ENCODE measurements at regions not wholly inside any gene's neighbourhood (a gene's known extent, or its start where the extent isn't known, plus 50 kb on each side); places are given as distances from the start of the nearest gene placed in this dataset.

GRCh38 chr5:135213466-135214239 lies 179.6 kb upstream of the PITX1 start:
- TF ChIP-seq CTCF (conservative IDR thresholded peaks at IDR 0.05; ENCODE audit: low read depth, low read length) = no peak
- TF ChIP-seq EZH2 (IDR thresholded peaks at IDR 0.05; ENCODE audit: borderline replicate concordance, low read depth, low read length, poor library complexity, severe bottlenecking) = no peak
- POLR2A ChIA-PET (ENCODE audit: low non-redundant PET) = no interaction called here
- no peak for DNase-seq (ENCODE audit: low spot score)
- H3K4me3 ChIP-seq (ENCODE audit: low read depth, low read length, poor library complexity, severe bottlenecking) = no peak overlapping the region
- intact Hi-C loops (cut with micrococcal nuclease; ENCODE audit: unreplicated experiment) = no loop called here
- CTCF ChIA-PET = no interaction called here
- H3K9me3 ChIP-seq (ENCODE audit: low read depth, low read length, poor library complexity, severe bottlenecking) = no peaks in the 10 kb centered on the region
- BruUV-seq (replicated peaks) = no TSS peak
- H3K36me3 ChIP-seq (ENCODE audit: insufficient read depth, low read length, poor library complexity, severe bottlenecking) = no peaks in the 10 kb centered on the region
- H3K27ac ChIP-seq (ENCODE audit: low read depth, low read length, poor library complexity, severe bottlenecking) = no peak overlapping the region
- no peaks in the 10 kb centered on the region for H3K4me1 ChIP-seq (ENCODE audit: insufficient read depth, low read length, poor library complexity, severe bottlenecking)
- H3K27me3 ChIP-seq (replicated peaks; ENCODE audit: insufficient read depth, low read depth, low read length, poor library complexity) = no peaks in the 10 kb centered on the region

- no peak for TF ChIP-seq CTCF (conservative IDR thresholded peaks at IDR 0.05; ENCODE audit: low read depth, low read length)
- no peak for TF ChIP-seq EZH2 (IDR thresholded peaks at IDR 0.05; ENCODE audit: borderline replicate concordance, low read depth, low read length, poor library complexity, severe bottlenecking)
- BruUV-seq (replicated peaks) = no TSS peak
- Histone ChIP-seq H3K27ac (ENCODE audit: low read depth, low read length, poor library complexity, severe bottlenecking) (no peak overlapping the region), H3K4me1 (ENCODE audit: insufficient read depth, low read length, poor library complexity, severe bottlenecking) (no peaks in the 10 kb centered on the region), H3K9me3 (ENCODE audit: low read depth, low read length, poor library complexity, severe bottlenecking) (no peaks in the 10 kb centered on the region), H3K27me3 (replicated peaks; ENCODE audit: insufficient read depth, low read depth, low read length, poor library complexity) (no peaks in the 10 kb centered on the region), H3K36me3 (ENCODE audit: insufficient read depth, low read length, poor library complexity, severe bottlenecking) (no peaks in the 10 kb centered on the region), H3K4me3 (ENCODE audit: low read depth, low read length, poor library complexity, severe bottlenecking) (no peak overlapping the region)
- no peak for DNase-seq (ENCODE audit: low spot score)
- ChIA-PET POLR2A (ENCODE audit: low non-redundant PET) (no interaction called here), CTCF (no interaction called here)
- intact Hi-C loops (cut with micrococcal nuclease; ENCODE audit: unreplicated experiment) = no loop called here
Measured at GRCh38 chr5:135213027-135213386, 179.0 kb upstream of the PITX1 start.

GRCh38 chr5:135212361-135213026 lies 178.5 kb upstream of the PITX1 start:
- no peaks in the 10 kb centered on the region for H3K4me1 ChIP-seq (ENCODE audit: insufficient read depth, low read length, poor library complexity, severe bottlenecking)
- no peak for DNase-seq (ENCODE audit: low spot score)
- no peak overlapping the region for H3K27ac ChIP-seq (ENCODE audit: low read depth, low read length, poor library complexity, severe bottlenecking)
- ChIA-PET CTCF (no interaction called here), POLR2A (ENCODE audit: low non-redundant PET) (no interaction called here)
- TF ChIP-seq EZH2 (IDR thresholded peaks at IDR 0.05; ENCODE audit: borderline replicate concordance, low read depth, low read length, poor library complexity, severe bottlenecking) (no peak), CTCF (conservative IDR thresholded peaks at IDR 0.05; ENCODE audit: low read depth, low read length) (no peak)
- no peaks in the 10 kb centered on the region for H3K36me3 ChIP-seq (ENCODE audit: insufficient read depth, low read length, poor library complexity, severe bottlenecking)
- no peaks in the 10 kb centered on the region for H3K27me3 ChIP-seq (replicated peaks; ENCODE audit: insufficient read depth, low read depth, low read length, poor library complexity)
- no peaks in the 10 kb centered on the region for H3K9me3 ChIP-seq (ENCODE audit: low read depth, low read length, poor library complexity, severe bottlenecking)
- intact Hi-C loops (cut with micrococcal nuclease; ENCODE audit: unreplicated experiment) = no loop called here
- H3K4me3 ChIP-seq (ENCODE audit: low read depth, low read length, poor library complexity, severe bottlenecking) = no peak overlapping the region
- no TSS peak for BruUV-seq (replicated peaks)
